A673 (cell line): ENCODE measurements at regions not wholly inside any gene's neighbourhood (a gene's known extent, or its start where the extent isn't known, plus 50 kb on each side); places are given as distances from the start of the nearest gene placed in this dataset.

Experiments
- BruUV-seq: library from RNA; stranded (reverse); fragments of 400-500 nt; replicated peaks from 2 replicates; lab custom pipeline; 2021; lab: Mats Ljungman, UMichigan
- CTCF ChIA-PET: fragments of 300-600 bp; sonication (Branson Sonifier 250); formaldehyde crosslinking; loops from one replicate; lab custom pipeline; 2022; ENCODE audit warnings: antibody characterized with exemption; lab: Charles Lee
- POLR2A ChIA-PET: fragments of 300-600 bp; sonication (Branson Sonifier 250); formaldehyde crosslinking; loops from one replicate; lab custom pipeline; 2022; ENCODE audit warnings: antibody characterized with exemption; ENCODE audit not compliant: low non-redundant PET; lab: Charles Lee
- DNase-seq: peaks from one replicate; pipeline ENCODE4 v3.0.0-alpha.2; 2015; ENCODE audit warnings: low spot score
- H3K27ac ChIP-seq: fragments of 200-600 bp; sonication (generic); 2 replicates; pipeline ENCODE4 v1.5.1; 2016; ENCODE audit warnings: mixed run types, low read depth, mild to moderate bottlenecking, mixed read lengths, antibody characterized with exemption, low read length; ENCODE audit not compliant: poor library complexity, severe bottlenecking
- H3K27me3 ChIP-seq: fragments of 200-600 bp; sonication (generic); replicated peaks from 2 replicates; pipeline ENCODE4 v1.6.1; 2017; ENCODE audit warnings: mixed run types, low read depth, mild to moderate bottlenecking, mixed read lengths, antibody characterized with exemption, low read length; ENCODE audit not compliant: insufficient read depth, poor library complexity
- H3K36me3 ChIP-seq: fragments of 200-600 bp; sonication (generic); 2 replicates; pipeline ENCODE4 v1.6.1; 2016; ENCODE audit warnings: mixed run types, mild to moderate bottlenecking, mixed read lengths, antibody characterized with exemption, low read length; ENCODE audit not compliant: insufficient read depth, poor library complexity, severe bottlenecking
- H3K4me1 ChIP-seq: fragments of 200-600 bp; sonication (generic); 2 replicates; pipeline ENCODE4 v1.6.1; 2017; ENCODE audit warnings: mixed run types, mild to moderate bottlenecking, mixed read lengths, antibody characterized with exemption, low read length; ENCODE audit not compliant: insufficient read depth, poor library complexity, severe bottlenecking
- H3K4me3 ChIP-seq: fragments of 200-600 bp; sonication (generic); 2 replicates; pipeline ENCODE4 v1.5.1; 2016; ENCODE audit warnings: low read depth, mixed run types, mild to moderate bottlenecking, mixed read lengths, low read length; ENCODE audit not compliant: poor library complexity, severe bottlenecking
- H3K9me3 ChIP-seq: fragments of 200-600 bp; sonication (generic); 2 replicates; pipeline ENCODE4 v1.6.1; 2016; ENCODE audit warnings: mixed run types, low read depth, mild to moderate bottlenecking, mixed read lengths, antibody characterized with exemption, low read length; ENCODE audit not compliant: poor library complexity, severe bottlenecking
- EZH2 ChIP-seq: fragments of 200-600 bp; sonication (generic); IDR thresholded peaks from 2 replicates; pipeline ENCODE4 v1.6.1; 2017; ENCODE audit warnings: borderline replicate concordance, low read depth, mild to moderate bottlenecking, mixed read lengths, antibody characterized with exemption, low read length; ENCODE audit not compliant: poor library complexity, severe bottlenecking
- intact Hi-C: fragments of 100-400 bp; cut with micrococcal nuclease; formaldehyde crosslinking; loops from one replicate; pipeline ENCODE4 v1.10.0; 2022; ENCODE audit not compliant: unreplicated experiment
- TF ChIP-seq, protein P1 (sequence below): fragments of 300-800, 200-600 bp; sonication (generic); conservative IDR thresholded peaks from 2 replicates; pipeline ENCODE4 v1.5.1; 2017; ENCODE audit warnings: low read depth, mild to moderate bottlenecking, antibody characterized with exemption, low read length, moderate library complexity, mixed read lengths

DNA sequence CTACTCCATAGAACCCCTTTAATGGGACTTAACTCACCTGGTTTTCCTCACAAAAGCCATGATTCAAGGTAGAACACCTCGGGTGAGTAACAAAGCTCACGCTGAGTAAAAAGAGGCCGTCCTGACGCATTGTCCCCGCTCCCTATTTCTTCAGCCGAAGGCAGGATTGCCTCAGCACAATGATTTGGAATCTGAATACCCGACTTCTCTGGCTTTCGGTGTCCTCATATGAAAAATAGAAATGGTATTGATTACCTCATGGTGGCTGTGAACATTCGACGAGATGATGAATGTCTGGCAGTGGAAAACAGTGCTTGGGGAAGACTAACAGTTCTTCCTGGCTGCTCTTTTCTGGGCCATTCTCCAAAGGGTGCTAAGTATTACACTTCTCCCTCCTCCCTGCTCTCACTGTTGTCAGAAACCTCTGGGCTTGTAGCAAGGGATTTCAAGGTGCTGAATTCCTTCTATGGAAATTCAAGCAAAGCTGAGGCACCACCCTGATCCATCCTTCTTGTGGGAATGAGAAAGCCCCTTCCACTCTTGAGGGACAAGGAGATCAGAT lies 148.3 kb downstream of the C1orf94 start:
- intact Hi-C loops = no loop called here
- TF ChIP-seq, protein P1, sequence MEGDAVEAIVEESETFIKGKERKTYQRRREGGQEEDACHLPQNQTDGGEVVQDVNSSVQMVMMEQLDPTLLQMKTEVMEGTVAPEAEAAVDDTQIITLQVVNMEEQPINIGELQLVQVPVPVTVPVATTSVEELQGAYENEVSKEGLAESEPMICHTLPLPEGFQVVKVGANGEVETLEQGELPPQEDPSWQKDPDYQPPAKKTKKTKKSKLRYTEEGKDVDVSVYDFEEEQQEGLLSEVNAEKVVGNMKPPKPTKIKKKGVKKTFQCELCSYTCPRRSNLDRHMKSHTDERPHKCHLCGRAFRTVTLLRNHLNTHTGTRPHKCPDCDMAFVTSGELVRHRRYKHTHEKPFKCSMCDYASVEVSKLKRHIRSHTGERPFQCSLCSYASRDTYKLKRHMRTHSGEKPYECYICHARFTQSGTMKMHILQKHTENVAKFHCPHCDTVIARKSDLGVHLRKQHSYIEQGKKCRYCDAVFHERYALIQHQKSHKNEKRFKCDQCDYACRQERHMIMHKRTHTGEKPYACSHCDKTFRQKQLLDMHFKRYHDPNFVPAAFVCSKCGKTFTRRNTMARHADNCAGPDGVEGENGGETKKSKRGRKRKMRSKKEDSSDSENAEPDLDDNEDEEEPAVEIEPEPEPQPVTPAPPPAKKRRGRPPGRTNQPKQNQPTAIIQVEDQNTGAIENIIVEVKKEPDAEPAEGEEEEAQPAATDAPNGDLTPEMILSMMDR = no peak
- no peak for TF ChIP-seq EZH2
- no peak for DNase-seq
- BruUV-seq = no TSS peak
- Histone ChIP-seq H3K4me1 (no peaks in the 10 kb centered on the region), H3K4me3 (no peak overlapping the region), H3K27me3 (no peaks in the 10 kb centered on the region), H3K9me3 (no peaks in the 10 kb centered on the region), H3K36me3 (no peaks in the 10 kb centered on the region), H3K27ac (no peak overlapping the region)
- POLR2A ChIA-PET = no interaction called here
- CTCF ChIA-PET = no interaction called here

DNA sequence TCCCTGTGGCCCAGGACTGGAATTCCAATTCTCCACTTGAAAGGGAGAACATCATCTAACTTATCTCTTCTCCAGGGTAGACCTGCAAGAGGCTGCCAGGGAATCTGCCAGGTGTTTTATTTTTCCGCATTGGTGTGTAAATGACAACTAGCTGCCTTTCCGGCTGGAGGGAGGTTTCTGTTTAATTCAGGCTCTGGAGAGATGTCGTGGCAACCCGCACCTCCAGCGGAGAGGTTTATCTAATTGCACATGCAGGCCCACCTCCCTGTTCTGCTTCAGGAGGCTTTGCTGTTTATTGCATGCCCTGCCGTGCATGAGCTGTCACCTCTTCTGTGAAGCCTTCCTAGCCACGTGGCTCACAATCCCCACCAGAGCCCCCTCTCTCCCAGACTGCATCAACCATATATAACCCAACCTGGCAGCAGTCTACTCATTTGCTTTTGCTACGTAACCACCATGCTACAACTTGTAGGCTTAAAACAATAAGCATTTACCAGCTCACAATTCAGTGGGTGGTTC lies 151.6 kb downstream of the C1orf94 start:
- no peak overlapping the region for H3K4me3 ChIP-seq
- H3K9me3 ChIP-seq = no peaks in the 10 kb centered on the region
- no peaks in the 10 kb centered on the region for H3K4me1 ChIP-seq
- no TSS peak for BruUV-seq
- POLR2A ChIA-PET = no interaction called here
- no peaks in the 10 kb centered on the region for H3K36me3 ChIP-seq
- CTCF ChIA-PET = no interaction called here
- no peak for DNase-seq
- no peak overlapping the region for H3K27ac ChIP-seq
- intact Hi-C loops = no loop called here
- H3K27me3 ChIP-seq = no peaks in the 10 kb centered on the region
- TF ChIP-seq EZH2 = no peak
- TF ChIP-seq, protein P1 = no peak

DNA sequence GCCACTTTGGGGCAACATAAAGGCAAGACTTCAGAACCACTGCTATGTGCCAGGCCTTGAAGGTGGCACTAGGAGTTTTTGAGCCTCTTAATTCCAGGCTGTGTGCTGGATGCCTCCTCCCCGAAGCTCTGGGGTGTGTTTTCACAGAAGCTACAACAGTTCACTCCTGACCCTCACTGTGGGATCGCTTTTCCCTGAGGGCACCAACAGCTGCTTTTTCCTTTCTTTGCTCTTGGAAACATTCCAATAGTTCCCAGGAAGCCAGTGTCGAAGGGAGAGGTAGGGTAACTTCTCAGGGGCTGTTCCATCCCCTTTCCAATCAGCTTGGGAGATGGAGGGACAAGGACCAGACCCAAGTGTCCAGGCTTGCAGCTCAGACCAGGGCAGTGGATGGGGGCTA lies 153.4 kb downstream of the C1orf94 start:
- Histone ChIP-seq H3K9me3 (no peaks in the 10 kb centered on the region), H3K4me3 (no peak overlapping the region), H3K4me1 (no peaks in the 10 kb centered on the region), H3K36me3 (no peaks in the 10 kb centered on the region), H3K27me3 (no peaks in the 10 kb centered on the region), H3K27ac (no peak overlapping the region)
- ChIA-PET CTCF (no interaction called here), POLR2A (no interaction called here)
- no peak for DNase-seq
- no TSS peak for BruUV-seq
- intact Hi-C loops = no loop called here
- TF ChIP-seq, protein P1 = no peak
- TF ChIP-seq EZH2 = no peak
